Karpas-422 (cell line): ENCODE measurements at regions not wholly inside any gene's neighbourhood (a gene's known extent, or its start where the extent isn't known, plus 50 kb on each side); places are given as distances from the start of the nearest gene placed in this dataset.

Experiments
- DNase-seq: peaks from one replicate; pipeline ENCODE4 v3.0.0-alpha.2; 2015
- H2AFZ ChIP-seq: fragments of 200-600 bp; sonication (generic); 2 replicates; pipeline ENCODE4 v1.6.1; 2014; ENCODE audit warnings: antibody characterized with exemption, low read length, mixed read lengths
- H3K27ac ChIP-seq: fragments of 200-600 bp; sonication (generic); 2 replicates; pipeline ENCODE4 v1.5.1; 2014; ENCODE audit warnings: mild to moderate bottlenecking, low read length, moderate library complexity
- H3K27me3 ChIP-seq: fragments of 200-600 bp; sonication (generic); 2 replicates; pipeline ENCODE4 v1.6.1; 2014; ENCODE audit warnings: low read length, mixed read lengths
- H3K36me3 ChIP-seq: fragments of 200-600 bp; sonication (generic); 2 replicates; pipeline ENCODE4 v1.6.1; 2014; ENCODE audit warnings: low read length, mixed read lengths; ENCODE audit not compliant: insufficient read depth
- H3K4me1 ChIP-seq: fragments of 200-600 bp; sonication (generic); 2 replicates; pipeline ENCODE4 v1.6.1; 2014; ENCODE audit warnings: mild to moderate bottlenecking, low read length, mixed read lengths
- H3K4me2 ChIP-seq: fragments of 200-600 bp; sonication (generic); 2 replicates; pipeline ENCODE4 v1.6.1; 2014; ENCODE audit warnings: low read length, low read depth, mild to moderate bottlenecking; ENCODE audit not compliant: poor library complexity, severe bottlenecking
- H3K4me3 ChIP-seq: fragments of 200-600 bp; sonication (generic); 2 replicates; pipeline ENCODE4 v1.5.1; 2014; ENCODE audit warnings: mild to moderate bottlenecking, antibody characterized with exemption, low read length, mixed read lengths
- H3K79me2 ChIP-seq: fragments of 200-600 bp; sonication (generic); 2 replicates; pipeline ENCODE4 v1.6.1; 2014; ENCODE audit warnings: mild to moderate bottlenecking, low read length, mixed read lengths
- H3K9ac ChIP-seq: fragments of 200-600 bp; sonication (generic); 2 replicates; pipeline ENCODE4 v1.6.0; 2014; ENCODE audit warnings: low read length
- H3K9me2 ChIP-seq: fragments of 200-600 bp; sonication (generic), shearing (Covaris generic); replicated peaks from 2 replicates; pipeline ENCODE4 v1.6.0; 2014; ENCODE audit warnings: mild to moderate bottlenecking, low read length, moderate library complexity; ENCODE audit not compliant: insufficient read depth
- H3K9me3 ChIP-seq: fragments of 300-700, 200-600 bp; sonication (generic); 2 replicates; pipeline ENCODE4 v1.6.1; 2014; ENCODE audit warnings: low read length, mixed read lengths
- H4K20me1 ChIP-seq: fragments of 200-600 bp; sonication (generic); 2 replicates; pipeline ENCODE4 v1.6.1; 2014; ENCODE audit warnings: mild to moderate bottlenecking, antibody characterized with exemption, low read length, low read depth; ENCODE audit not compliant: insufficient read depth

- no peak overlapping the region for H3K27ac ChIP-seq
- H3K79me2 ChIP-seq = no peaks in the 10 kb centered on the region
- no peak overlapping the region for H3K4me3 ChIP-seq
- H4K20me1 ChIP-seq = no peaks in the 10 kb centered on the region
- no peaks in the 10 kb centered on the region for H3K9me2 ChIP-seq
- no peak for DNase-seq
- H3K9ac ChIP-seq = no peak overlapping the region
- no peak overlapping the region for H3K4me2 ChIP-seq
- H3K9me3 ChIP-seq = no peaks in the 10 kb centered on the region
- no peaks in the 10 kb centered on the region for H3K27me3 ChIP-seq
- no peaks in the 10 kb centered on the region for H3K4me1 ChIP-seq
- H2AFZ ChIP-seq = no peak overlapping the region
- no peaks in the 10 kb centered on the region for H3K36me3 ChIP-seq
Measured at GRCh38 chr6:130515306-130515705, 149.5 kb downstream of the TMEM200A start.

- DNase-seq = no peak
- no peak overlapping the region for H3K9ac ChIP-seq
- H3K9me3 ChIP-seq = no peaks in the 10 kb centered on the region
- H3K36me3 ChIP-seq = no peaks in the 10 kb centered on the region
- no peaks in the 10 kb centered on the region for H4K20me1 ChIP-seq
- H3K27me3 ChIP-seq = no peaks in the 10 kb centered on the region
- H3K4me2 ChIP-seq = no peak overlapping the region
- H3K4me1 ChIP-seq = no peaks in the 10 kb centered on the region
- no peak overlapping the region for H2AFZ ChIP-seq
- no peaks in the 10 kb centered on the region for H3K79me2 ChIP-seq
- no peaks in the 10 kb centered on the region for H3K9me2 ChIP-seq
- no peak overlapping the region for H3K4me3 ChIP-seq
- H3K27ac ChIP-seq = no peak overlapping the region
Measured at GRCh38 chr6:130516604-130517003, 150.8 kb downstream of the TMEM200A start.

- no peaks in the 10 kb centered on the region for H4K20me1 ChIP-seq
- no peaks in the 10 kb centered on the region for H3K27me3 ChIP-seq
- H3K4me1 ChIP-seq = no peaks in the 10 kb centered on the region
- H3K4me2 ChIP-seq = no peak overlapping the region
- no peak overlapping the region for H3K9ac ChIP-seq
- no peaks in the 10 kb centered on the region for H3K79me2 ChIP-seq
- H3K4me3 ChIP-seq = no peak overlapping the region
- H3K9me3 ChIP-seq = no peaks in the 10 kb centered on the region
- H3K9me2 ChIP-seq = no peaks in the 10 kb centered on the region
- no peak overlapping the region for H2AFZ ChIP-seq
- no peak for DNase-seq
- no peak overlapping the region for H3K27ac ChIP-seq
- H3K36me3 ChIP-seq = no peaks in the 10 kb centered on the region
Measured at GRCh38 chr6:130517444-130517931, 151.7 kb downstream of the TMEM200A start.

DNA sequence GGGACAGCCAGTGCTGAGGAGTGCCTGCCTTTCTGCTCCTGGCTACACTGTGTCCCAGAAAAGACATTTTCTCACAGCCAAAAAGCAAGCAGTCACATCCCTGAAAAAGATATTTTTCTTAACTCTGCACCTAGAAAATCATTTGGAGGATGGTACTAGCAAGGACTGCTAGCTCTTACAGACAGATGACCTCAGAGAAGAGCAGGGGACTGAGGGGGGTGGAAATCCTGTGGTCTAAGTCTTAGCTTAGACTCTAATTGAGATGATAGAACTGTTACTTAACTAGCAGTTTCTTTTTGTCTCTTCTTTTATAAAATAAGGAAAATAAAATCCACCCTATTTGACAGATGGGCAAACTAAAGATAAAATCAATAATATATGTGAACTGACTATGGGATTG is 152.8 kb downstream of the TMEM200A start:
- H3K9me2 ChIP-seq = no peaks in the 10 kb centered on the region
- no peak overlapping the region for H3K4me3 ChIP-seq
- no peak overlapping the region for H2AFZ ChIP-seq
- no peaks in the 10 kb centered on the region for H3K36me3 ChIP-seq
- H3K4me2 ChIP-seq = no peak overlapping the region
- H3K27ac ChIP-seq = no peak overlapping the region
- no peaks in the 10 kb centered on the region for H3K9me3 ChIP-seq
- no peaks in the 10 kb centered on the region for H3K4me1 ChIP-seq
- H3K9ac ChIP-seq = no peak overlapping the region
- H3K27me3 ChIP-seq = no peaks in the 10 kb centered on the region
- no peaks in the 10 kb centered on the region for H4K20me1 ChIP-seq
- DNase-seq = no peak
- no peaks in the 10 kb centered on the region for H3K79me2 ChIP-seq

- H3K27me3 ChIP-seq = no peaks in the 10 kb centered on the region
- H3K9me3 ChIP-seq = no peaks in the 10 kb centered on the region
- no peak for DNase-seq
- no peaks in the 10 kb centered on the region for H3K79me2 ChIP-seq
- H2AFZ ChIP-seq = no peak overlapping the region
- H3K36me3 ChIP-seq = no peaks in the 10 kb centered on the region
- no peak overlapping the region for H3K4me2 ChIP-seq
- no peak overlapping the region for H3K4me3 ChIP-seq
- H3K9me2 ChIP-seq = no peaks in the 10 kb centered on the region
- no peak overlapping the region for H3K9ac ChIP-seq
- H4K20me1 ChIP-seq = no peaks in the 10 kb centered on the region
- H3K27ac ChIP-seq = no peak overlapping the region
- no peaks in the 10 kb centered on the region for H3K4me1 ChIP-seq
Measured at GRCh38 chr6:130520221-130520620, 154.4 kb downstream of the TMEM200A start.

DNA sequence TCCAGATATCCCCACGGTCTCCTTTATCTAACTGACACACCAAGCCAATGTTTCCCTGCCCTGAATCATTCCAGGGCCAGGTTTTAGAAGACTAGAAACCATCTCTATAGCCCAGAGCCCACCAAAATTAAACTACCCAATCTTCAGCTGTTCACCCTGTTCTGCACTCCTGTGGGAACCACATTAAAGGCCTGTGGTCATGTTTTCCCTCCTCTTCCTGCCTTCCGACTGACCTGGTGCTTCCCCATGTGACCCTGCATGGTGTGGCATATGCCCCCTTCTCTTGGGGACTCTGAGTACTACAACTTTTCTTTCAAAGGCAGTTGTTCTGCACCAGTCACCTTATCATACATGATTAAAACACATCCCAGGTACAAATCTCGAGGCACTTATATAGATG is 155.0 kb downstream of the TMEM200A start:
- Histone ChIP-seq H3K9me3 (no peaks in the 10 kb centered on the region), H3K9me2 (no peaks in the 10 kb centered on the region), H4K20me1 (no peaks in the 10 kb centered on the region), H3K27me3 (no peaks in the 10 kb centered on the region), H3K27ac (no peak overlapping the region), H2AFZ (no peak overlapping the region), H3K4me1 (no peaks in the 10 kb centered on the region), H3K4me3 (no peak overlapping the region), H3K9ac (no peak overlapping the region), H3K36me3 (no peaks in the 10 kb centered on the region), H3K79me2 (no peaks in the 10 kb centered on the region), H3K4me2 (no peak overlapping the region)
- DNase-seq = no peak

DNA sequence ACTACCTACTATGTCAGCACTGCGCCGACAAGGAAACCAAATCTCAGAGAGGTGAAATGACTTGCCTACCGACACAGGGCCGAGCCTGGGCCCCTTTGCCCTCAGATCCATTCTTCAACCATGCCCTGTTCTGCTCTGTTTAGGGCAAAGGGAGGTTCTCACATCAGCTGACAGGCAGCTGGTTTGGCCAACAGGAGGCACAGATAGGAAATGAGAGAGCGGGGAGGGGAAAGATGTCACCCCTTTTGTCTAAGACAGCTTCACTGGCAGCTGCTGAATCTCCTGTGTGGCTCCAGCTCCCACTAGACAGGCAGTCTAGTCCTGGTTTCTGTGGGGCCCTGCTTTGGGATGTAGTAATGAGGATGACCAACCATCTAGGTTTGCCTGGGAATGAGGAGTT is 158.7 kb downstream of the TMEM200A start:
- H4K20me1 ChIP-seq = no peaks in the 10 kb centered on the region
- no peak overlapping the region for H3K4me2 ChIP-seq
- no peaks in the 10 kb centered on the region for H3K4me1 ChIP-seq
- H3K27ac ChIP-seq = no peak overlapping the region
- H3K79me2 ChIP-seq = no peaks in the 10 kb centered on the region
- no peaks in the 10 kb centered on the region for H3K9me2 ChIP-seq
- no peaks in the 10 kb centered on the region for H3K9me3 ChIP-seq
- H3K9ac ChIP-seq = no peak overlapping the region
- DNase-seq = no peak
- H3K4me3 ChIP-seq = no peak overlapping the region
- no peaks in the 10 kb centered on the region for H3K27me3 ChIP-seq
- no peaks in the 10 kb centered on the region for H3K36me3 ChIP-seq
- no peak overlapping the region for H2AFZ ChIP-seq

DNA sequence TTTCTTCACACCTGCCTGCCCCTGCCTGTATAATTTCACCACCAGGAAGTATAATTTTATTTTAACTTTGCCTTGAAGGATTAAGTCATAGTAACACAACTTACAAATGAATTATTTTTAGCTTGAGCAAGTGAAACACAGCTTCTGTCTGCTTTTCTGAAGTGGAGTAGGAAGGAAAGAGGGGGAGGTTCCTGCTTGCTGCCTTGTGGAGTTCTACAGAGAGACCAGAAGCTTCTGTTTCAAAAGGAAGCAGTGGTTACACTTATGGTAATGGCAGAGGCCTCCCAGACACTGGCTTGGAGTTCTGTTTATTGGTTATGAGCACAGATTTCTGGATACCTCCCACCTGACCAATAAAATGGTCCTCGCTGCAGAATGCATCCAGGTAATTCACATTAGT is 159.6 kb downstream of the TMEM200A start:
- Histone ChIP-seq H3K27me3 (no peaks in the 10 kb centered on the region), H3K4me3 (no peak overlapping the region), H3K36me3 (no peaks in the 10 kb centered on the region), H3K9me2 (no peaks in the 10 kb centered on the region), H3K9ac (no peak overlapping the region), H3K4me2 (no peak overlapping the region), H3K27ac (no peak overlapping the region), H4K20me1 (no peaks in the 10 kb centered on the region), H3K79me2 (no peaks in the 10 kb centered on the region), H3K4me1 (no peaks in the 10 kb centered on the region), H2AFZ (no peak overlapping the region), H3K9me3 (no peaks in the 10 kb centered on the region)
- no peak for DNase-seq

DNA sequence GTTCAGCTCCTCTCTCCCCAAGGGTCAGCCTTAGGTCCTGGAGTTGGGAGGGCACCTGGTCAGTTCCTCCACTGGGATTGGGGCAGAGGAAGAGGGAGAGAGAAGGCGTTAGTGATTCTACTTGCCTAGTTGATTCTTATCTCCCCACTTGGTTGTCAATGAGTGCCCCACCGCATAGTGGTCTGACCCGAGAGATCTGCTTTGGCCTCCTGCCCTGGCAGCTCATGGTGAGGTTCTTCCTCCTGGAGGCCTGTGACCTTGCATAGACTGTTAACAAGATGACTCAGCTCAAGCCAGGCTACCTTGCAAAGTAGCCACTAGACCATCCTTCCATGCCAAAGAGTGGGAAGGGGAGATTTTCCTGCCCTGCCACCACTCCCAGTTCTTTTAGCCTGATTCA is 160.6 kb downstream of the TMEM200A start:
- no peak overlapping the region for H3K27ac ChIP-seq
- H3K9me2 ChIP-seq = no peaks in the 10 kb centered on the region
- no peaks in the 10 kb centered on the region for H3K9me3 ChIP-seq
- H4K20me1 ChIP-seq = no peaks in the 10 kb centered on the region
- DNase-seq = no peak
- H3K27me3 ChIP-seq = no peaks in the 10 kb centered on the region
- H3K4me2 ChIP-seq = no peak overlapping the region
- no peak overlapping the region for H3K9ac ChIP-seq
- no peaks in the 10 kb centered on the region for H3K79me2 ChIP-seq
- no peak overlapping the region for H3K4me3 ChIP-seq
- H3K36me3 ChIP-seq = no peaks in the 10 kb centered on the region
- H2AFZ ChIP-seq = no peak overlapping the region
- no peaks in the 10 kb centered on the region for H3K4me1 ChIP-seq
